NCI-H2107 (cell line): ENCODE measurements at regions not wholly inside any gene's neighbourhood (a gene's known extent, or its start where the extent isn't known, plus 50 kb on each side); places are given as distances from the start of the nearest gene placed in this dataset.
"Not testable (repeated sequence)": the region's sequence is repeated elsewhere in the genome, so short reads cannot be mapped to it uniquely, and the experiment has no call there.

ENCODE experiments used
- DNase-seq: peaks from one replicate; lab custom pipeline; 2025; lab: John Stamatoyannopoulos, UW

- no peak for DNase-seq
Observed at GRCh38 chr20:51305316-51306052, 237.0 kb downstream of the NFATC2 start.

GRCh38 chr20:51303731-51304670, 238.5 kb downstream of the NFATC2 start:
- DNase-seq: no peak

DNA sequence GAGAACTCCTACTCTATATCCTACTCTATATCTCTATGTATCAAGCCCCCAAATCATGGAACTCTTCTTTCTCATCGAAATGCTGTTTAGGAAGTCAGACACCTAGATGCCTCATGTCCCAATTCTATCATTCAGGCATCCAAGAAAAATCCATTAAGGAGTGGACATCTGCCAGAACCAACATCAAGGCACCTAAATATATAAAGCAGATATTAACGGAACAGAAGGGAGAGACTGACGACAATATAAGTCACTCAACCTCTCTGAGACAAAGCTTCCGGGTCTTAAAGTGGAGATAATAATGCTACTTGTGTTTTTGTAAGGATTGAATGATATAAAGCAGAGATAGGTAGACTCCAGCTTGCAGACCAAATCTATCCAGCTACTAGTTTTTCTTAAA, 241.5 kb downstream of the NFATC2 start:
- DNase-seq: no peak

DNA sequence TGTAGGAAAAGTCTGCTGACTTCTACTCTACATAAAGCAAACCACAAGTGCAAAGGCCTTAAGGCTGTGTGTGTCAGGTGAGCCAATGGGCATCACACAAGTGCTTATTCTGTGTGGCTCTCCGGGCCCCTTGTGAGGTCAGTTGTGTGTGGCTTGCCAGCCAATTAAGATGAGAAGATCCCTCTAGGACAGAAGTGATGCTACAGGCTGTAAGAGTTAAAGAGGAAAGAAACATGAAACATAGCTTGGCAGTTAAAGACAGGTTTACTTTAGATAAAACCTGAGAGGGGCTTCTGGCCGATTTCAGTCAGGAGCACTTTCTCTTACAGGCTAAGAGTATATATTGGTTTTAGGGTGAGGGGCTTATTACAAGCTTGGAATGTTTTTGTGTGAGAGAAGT, 242.4 kb downstream of the NFATC2 start:
- no peak for DNase-seq

- DNase-seq: no peak
Observed at GRCh38 chr20:51299413-51299812, 243.1 kb downstream of the NFATC2 start.

GRCh38 chr20:51298141-51298749, 244.3 kb downstream of the NFATC2 start:
- no peak for DNase-seq

DNA sequence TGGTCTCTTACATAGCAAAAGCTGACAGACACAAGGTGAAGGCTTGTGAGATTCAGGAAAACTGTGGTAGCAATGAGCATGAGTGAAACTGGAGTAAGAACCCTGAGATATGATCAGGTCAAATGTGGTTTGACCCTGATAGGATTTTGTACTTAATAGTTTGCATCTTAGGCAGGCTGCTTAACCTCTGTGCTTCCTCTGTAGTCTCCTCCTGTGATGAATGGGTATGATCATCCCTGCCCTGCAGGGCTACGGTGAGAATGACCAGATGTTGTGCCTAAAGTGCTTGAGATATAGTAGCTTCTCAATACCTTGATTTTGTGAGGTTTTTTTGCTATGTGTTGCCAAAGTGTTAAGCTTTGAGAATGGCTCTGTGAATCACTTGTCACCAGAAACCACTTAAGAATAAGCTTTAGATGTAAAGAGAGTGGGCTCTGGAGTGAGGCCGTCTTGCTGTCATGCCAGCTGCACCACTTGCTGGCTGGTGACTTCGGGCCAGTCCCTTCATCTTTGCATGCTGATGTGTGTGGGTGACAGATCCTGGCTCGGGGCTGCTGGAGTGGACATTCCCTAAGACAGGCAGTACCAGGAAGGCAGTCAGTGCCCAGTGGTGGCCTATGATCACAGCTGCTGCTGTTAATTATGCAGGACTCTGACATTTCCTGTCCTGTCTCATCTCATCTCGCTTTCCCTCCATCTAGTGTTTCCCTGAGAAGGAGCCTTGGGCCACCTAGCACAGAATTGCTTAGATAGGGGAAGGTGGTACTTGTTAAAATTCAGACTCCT, 254.7 kb downstream of the NFATC2 start:
- no peak for DNase-seq

DNA sequence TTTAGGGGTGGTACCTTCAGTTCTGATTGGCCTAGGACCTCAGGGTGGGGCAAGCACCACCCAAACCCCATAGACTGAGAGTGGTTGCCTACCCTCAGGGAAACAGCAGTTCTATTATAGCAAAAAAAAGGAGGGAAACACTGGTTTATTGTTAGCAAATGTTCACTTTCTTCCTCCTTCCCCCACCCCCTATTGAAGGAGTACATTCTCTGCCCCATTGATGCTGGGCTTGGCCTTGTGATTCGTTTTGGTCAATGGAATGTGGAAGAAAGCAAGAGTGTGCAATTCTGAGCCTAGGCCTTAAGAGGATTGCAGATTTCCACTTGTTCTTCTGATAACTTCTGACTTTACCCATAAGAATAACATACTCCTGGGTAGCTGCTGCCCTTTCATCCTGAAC, 255.8 kb downstream of the NFATC2 start:
- DNase-seq: no peak

- no peak for DNase-seq
Observed at GRCh38 chr20:51285684-51286083, 256.8 kb downstream of the NFATC2 start.

GRCh38 chr20:51284871-51285270, 257.6 kb downstream of the NFATC2 start:
- DNase-seq: no peak

DNA sequence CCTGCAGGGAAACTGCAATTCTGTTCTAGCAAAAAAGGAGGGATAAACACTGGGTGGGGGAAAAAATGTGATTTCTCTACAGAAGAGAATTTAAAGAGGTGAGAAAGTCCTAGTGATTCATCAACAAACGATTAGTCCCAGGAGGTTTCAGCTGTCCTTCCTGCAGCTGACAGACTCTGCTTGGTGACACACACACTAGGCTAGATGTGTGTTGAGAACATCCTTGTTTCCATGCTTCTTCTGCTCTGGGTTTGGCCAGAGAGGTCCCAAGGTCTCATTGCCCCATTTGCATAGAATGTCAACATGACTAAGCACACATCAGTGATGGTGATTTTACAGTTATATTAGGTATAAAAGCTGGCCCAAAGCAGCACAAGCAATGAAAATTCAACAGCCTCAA, 258.3 kb downstream of the NFATC2 start:
- no peak for DNase-seq

GRCh38 chr20:51281521-51281920, 258.6 kb upstream of the KCNG1 start:
- DNase-seq: no peak

DNA sequence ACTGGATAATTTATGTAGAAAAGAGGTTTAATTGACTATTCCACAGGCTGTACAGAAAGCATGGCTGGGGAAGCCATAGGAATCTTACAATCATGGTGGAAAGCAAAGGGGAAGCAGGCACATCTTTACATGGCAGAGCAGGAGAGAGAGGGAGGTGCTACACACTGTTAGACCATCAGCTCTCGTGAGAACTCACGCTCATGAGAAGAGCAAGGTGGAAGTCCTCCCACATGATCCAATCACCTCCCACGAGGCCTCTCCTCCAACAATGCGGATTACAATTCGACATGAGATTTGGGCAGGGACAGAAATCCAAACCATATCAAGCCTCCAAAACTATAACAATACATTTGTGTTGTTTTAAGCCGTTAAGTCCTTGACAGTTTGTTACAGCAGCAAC, 257.1 kb upstream of the KCNG1 start:
- DNase-seq: no peak

DNA sequence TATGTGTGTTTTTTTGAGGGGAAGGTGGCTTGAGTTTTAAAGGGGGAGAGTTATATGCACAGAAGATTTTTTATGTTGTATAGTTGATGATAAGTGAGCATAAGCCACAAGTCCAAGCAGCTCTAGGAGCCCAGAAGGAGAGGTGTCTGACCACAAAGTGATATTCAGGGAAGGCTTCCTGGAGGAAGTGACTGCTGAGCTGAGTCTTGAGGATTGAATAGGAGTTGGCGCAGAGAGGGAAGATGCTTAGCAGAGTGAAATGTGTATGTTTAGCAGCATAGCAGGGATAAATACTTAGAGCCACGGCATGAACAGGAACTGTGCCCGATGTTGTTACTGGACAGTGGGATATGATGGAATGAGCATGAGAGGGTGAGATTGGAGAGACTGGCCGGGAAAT, 255.1 kb upstream of the KCNG1 start:
- DNase-seq: no peak

- no peak for DNase-seq
Observed at GRCh38 chr20:51276296-51276695, 253.4 kb upstream of the KCNG1 start.

DNA sequence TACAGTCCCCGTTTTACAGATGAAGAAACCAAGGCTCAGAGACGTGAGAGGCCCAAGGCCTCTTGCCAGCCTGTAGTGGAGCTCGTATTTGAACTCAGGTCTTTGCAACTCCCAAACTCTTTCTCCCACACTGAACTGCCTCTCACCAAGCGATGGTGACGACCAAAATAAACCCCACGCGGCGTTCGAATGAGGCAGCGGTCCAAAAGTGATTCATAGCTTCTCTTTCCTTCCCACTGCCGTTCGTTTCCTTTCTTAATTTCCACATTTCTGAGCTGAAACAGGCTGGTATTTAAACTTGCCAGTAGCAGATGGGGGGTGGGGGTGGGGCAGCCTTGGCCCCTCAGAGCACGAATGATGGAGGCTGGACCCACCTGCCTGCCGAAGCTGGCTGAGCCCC, 252.9 kb upstream of the KCNG1 start:
- no peak for DNase-seq

DNA sequence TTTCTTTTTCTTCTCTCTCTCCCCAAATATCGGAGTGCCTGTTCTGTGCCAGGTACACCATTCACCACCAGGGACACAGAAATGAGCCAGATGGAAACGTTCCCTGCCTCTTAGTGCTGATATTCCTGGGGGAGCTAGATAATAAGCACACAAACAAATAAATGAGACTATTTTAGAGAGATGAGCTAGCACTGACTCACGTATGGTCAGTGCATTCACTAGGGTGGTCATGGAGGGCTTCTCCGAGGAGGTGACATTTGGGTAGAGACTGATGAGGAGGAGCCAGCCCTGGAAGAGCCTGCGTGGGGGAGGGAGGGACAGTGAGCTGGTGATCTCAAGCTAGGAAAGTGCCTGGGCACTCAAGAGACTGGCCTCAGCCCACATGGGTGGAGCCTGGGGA, 252.3 kb upstream of the KCNG1 start:
- DNase-seq: no peak

DNA sequence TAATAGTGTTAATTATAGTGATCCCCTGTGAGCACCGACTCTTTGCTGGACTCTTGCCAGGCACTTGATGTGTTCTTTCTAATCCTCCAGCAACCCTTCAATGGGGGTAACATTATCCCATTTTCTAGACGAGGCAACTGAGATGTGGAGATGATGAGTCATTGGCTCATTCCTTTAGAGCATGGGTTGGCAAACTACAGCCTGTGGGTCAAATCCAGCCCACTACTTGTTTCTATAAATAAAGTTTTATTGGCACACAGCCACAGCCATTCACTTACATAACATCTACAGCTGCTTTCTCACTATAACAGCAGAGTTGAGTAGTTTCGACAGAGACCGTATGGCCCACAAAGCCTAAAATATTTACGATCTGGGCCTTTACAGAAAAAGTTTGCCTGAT, 249.5 kb upstream of the KCNG1 start:
- DNase-seq: no peak

GRCh38 chr20:51271931-51272330, 249.0 kb upstream of the KCNG1 start:
- DNase-seq: no peak

GRCh38 chr20:51271289-51271688, 248.4 kb upstream of the KCNG1 start:
- DNase-seq: not testable (repeated sequence)

DNA sequence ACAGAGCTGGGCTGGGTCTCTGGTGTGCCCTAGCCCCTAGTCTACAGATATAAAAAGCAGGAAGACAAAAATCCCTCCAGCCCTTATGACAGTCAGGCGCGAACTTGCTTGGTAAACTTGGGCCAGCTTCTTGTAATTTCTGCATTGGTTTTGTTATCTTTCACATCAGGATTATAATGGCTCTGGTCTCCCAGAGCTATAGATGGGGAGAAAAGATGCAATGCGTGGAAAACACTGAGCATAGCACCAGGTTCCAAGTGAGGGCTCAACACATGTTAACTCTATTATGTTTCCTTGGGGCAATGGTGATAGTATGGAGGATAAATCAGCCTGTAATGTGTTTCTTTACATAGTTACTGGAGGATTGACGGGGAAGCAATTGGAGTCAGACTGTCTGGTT, 246.8 kb upstream of the KCNG1 start:
- DNase-seq: no peak

DNA sequence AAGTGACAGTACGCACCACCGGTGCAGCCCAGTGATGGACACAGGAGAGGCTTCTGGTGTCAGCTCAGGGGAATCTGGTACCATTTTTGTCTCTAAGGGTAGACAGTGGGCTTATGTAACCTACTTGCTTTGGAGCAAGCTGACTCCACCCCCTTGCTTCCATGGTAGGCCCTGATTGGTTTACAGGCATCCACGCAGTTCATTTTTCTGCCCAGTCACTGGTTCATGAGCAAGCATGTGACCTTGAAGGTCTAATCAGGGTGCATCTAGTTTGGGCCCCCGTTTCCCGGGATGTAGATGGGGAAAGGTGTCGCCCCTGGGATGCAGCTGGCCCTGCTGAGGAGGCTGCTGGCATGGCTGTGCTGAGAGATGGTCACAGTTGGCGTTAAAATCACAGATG, 244.8 kb upstream of the KCNG1 start:
- no peak for DNase-seq
